Peyer's patch (tissue), 4 donors: ENCODE measurements at regions not wholly inside any gene's neighbourhood (a gene's known extent, or its start where the extent isn't known, plus 50 kb on each side); places are given as distances from the start of the nearest gene placed in this dataset.

Source experiments
- DNase-seq, 3 donors: peaks; one replicate each; pipeline ENCODE4 v3.0.0-alpha.2; 2017 to 2019
- H3K27ac ChIP-seq, 4 donors: fragments of 200-600 bp; sonication (generic); one replicate each; pipeline ENCODE4 v1.5.1; 2016 to 2019
- H3K27me3 ChIP-seq, 2 donors: fragments of 200-600 bp; sonication (generic); one replicate each; pipeline ENCODE4 v1.5.1; 2019
- H3K36me3 ChIP-seq, 3 donors: fragments of 200-600 bp; sonication (generic); one replicate each; pipeline ENCODE4 v1.5.1; 2016 to 2019
- H3K4me1 ChIP-seq, 4 donors: fragments of 200-600 bp; sonication (generic); one replicate each; pipeline ENCODE4 v1.5.1; 2016 to 2019
- H3K4me3 ChIP-seq, 4 donors: fragments of 200-600 bp; sonication (generic); 1 replicate in 3 of 4; 2 replicates in 1 of 4; pipeline ENCODE4 v1.5.1; 2016 to 2019; ENCODE audit warnings: mild to moderate bottlenecking in 1 of 4
- H3K9me3 ChIP-seq, 4 donors: fragments of 200-600 bp; sonication (generic); one replicate each; pipeline ENCODE4 v1.5.1; 2016 to 2019; ENCODE audit warnings: mild to moderate bottlenecking in 1 of 4
- POLR2A ChIP-seq, 2 donors: fragments of 450-650 bp; IDR thresholded peaks; one replicate each; pipeline ENCODE4 v1.5.1; 2017; ENCODE audit warnings: antibody characterized with exemption in 2 of 2, mild to moderate bottlenecking in 2 of 2, moderate library complexity in 2 of 2
- TF ChIP-seq, protein P1 (sequence below), 6 experiments: fragments of 450-650 bp in 4 of 6; fragments of 200-600 bp in 2 of 6; sonication (generic) in 1 of 6; IDR thresholded peaks; one replicate each; pipeline ENCODE4 v1.5.1; 2017 to 2019; ENCODE audit warnings: antibody characterized with exemption in 6 of 6, mild to moderate bottlenecking in 3 of 6, moderate library complexity in 1 of 6

DNA sequence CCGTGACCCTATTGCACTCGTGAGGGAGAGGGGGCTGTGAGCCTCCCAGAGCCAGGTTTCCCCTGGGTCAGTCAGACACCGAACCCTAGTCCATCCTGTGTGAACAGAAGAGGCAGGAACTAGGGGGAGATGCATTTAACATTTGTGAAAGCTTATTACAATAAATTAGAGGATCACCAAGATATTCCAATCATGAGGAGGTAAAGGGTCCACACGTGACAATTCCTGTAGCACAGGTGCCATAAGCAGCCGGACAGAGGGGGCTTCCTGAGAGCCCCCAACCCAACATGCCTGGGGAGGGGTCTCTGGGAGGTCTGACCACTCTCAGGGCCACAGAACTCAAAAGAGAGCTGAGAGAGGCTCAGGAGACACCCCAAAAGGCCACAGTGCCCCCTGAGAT is 93.3 kb downstream of the KCNF1 start:
- H3K9me3 ChIP-seq, result no peaks in the 10 kb centered on the region
- H3K36me3 ChIP-seq, result no peaks in the 10 kb centered on the region
- no peaks in the 10 kb centered on the region for H3K27me3 ChIP-seq
- H3K27ac ChIP-seq, result no peak overlapping the region
- TF ChIP-seq, protein P1, sequence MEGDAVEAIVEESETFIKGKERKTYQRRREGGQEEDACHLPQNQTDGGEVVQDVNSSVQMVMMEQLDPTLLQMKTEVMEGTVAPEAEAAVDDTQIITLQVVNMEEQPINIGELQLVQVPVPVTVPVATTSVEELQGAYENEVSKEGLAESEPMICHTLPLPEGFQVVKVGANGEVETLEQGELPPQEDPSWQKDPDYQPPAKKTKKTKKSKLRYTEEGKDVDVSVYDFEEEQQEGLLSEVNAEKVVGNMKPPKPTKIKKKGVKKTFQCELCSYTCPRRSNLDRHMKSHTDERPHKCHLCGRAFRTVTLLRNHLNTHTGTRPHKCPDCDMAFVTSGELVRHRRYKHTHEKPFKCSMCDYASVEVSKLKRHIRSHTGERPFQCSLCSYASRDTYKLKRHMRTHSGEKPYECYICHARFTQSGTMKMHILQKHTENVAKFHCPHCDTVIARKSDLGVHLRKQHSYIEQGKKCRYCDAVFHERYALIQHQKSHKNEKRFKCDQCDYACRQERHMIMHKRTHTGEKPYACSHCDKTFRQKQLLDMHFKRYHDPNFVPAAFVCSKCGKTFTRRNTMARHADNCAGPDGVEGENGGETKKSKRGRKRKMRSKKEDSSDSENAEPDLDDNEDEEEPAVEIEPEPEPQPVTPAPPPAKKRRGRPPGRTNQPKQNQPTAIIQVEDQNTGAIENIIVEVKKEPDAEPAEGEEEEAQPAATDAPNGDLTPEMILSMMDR (IDR thresholded peaks at IDR 0.05), result no peak
- TF ChIP-seq POLR2A (IDR thresholded peaks at IDR 0.05), result no peak
- DNase-seq, result no peak
- H3K4me1 ChIP-seq, result no peaks in the 10 kb centered on the region
- no peak overlapping the region for H3K4me3 ChIP-seq

DNA sequence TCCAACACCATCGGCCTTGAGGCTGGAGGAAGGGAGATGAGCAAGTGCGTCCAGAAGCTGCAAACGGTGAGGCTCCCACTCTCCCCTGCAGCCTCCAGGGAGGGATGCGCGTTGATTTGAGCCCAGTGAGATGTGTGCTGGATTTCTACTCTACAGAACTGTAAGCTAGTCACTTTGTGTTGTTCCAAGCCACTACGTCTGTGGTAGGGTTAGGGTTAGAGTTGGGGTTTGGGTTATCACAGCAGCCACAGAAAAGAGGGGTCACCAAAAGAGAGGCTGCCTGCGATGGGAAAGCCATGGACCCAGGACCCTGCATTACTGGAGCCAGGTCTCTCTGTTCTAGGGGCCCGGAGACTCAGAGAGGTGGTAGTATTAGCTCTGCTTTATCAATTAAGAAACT is 94.5 kb downstream of the KCNF1 start:
- Histone ChIP-seq H3K27ac (no peak overlapping the region), H3K9me3 (no peaks in the 10 kb centered on the region), H3K4me3 (no peak overlapping the region), H3K4me1 (no peaks in the 10 kb centered on the region), H3K27me3 (no peaks in the 10 kb centered on the region), H3K36me3 (no peaks in the 10 kb centered on the region)
- peak in 1 of 3 donors; percentile 6 for DNase-seq
- TF ChIP-seq POLR2A (IDR thresholded peaks at IDR 0.05), result no peak
- TF ChIP-seq, protein P1 (IDR thresholded peaks at IDR 0.05), result no peak

DNA sequence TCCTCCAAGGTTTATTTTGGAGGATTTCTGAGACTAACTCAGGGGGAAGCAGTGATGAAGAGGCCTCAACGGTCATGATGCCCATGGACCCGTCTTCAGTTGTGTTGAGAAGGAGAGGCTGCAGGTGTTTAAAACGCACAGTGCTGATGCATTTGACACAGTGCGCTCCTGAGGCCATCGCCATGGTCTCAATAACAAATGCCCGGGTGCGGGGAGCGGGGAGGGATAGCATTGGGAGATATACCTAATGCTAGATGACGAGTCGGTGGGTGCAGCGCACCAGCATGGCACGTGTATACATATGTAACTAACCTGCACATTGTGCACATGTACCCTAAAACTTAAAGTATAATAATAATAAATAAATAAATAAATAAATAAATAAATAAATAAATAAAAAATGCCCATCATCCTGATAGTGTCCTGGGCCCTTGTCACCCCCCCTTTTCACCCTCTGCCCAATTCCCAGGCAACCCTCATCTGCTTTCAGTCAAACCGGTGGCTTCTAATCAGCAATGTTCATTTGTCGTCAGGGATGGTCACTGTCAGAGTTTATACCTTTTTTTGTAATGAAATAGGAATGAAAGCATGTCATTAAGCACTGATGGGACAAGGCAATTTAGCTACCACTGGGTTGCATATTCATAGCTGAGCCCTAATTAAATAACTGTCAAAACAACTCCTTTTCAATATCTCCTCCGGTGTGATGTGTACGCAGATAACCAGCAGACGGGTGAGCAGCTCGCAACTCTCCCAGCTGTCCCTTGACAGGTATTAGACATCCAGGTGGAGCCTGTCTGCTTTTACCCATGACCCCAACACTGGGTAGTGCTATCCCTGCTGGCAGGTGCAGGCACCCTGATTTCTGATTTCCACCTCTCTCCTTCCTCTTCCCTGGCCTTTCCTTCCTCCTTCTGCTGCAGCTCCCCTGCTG is 95.9 kb downstream of the KCNF1 start:
- H3K27ac ChIP-seq, result no peak overlapping the region
- H3K4me3 ChIP-seq, result no peak overlapping the region
- H3K36me3 ChIP-seq, result no peaks in the 10 kb centered on the region
- TF ChIP-seq, protein P1 (IDR thresholded peaks at IDR 0.05), result no peak
- TF ChIP-seq POLR2A (IDR thresholded peaks at IDR 0.05), result no peak
- H3K4me1 ChIP-seq, result no peaks in the 10 kb centered on the region
- H3K9me3 ChIP-seq, result no peaks in the 10 kb centered on the region
- DNase-seq, result peak in 1 of 3 donors; percentile 41
- no peaks in the 10 kb centered on the region for H3K27me3 ChIP-seq

DNA sequence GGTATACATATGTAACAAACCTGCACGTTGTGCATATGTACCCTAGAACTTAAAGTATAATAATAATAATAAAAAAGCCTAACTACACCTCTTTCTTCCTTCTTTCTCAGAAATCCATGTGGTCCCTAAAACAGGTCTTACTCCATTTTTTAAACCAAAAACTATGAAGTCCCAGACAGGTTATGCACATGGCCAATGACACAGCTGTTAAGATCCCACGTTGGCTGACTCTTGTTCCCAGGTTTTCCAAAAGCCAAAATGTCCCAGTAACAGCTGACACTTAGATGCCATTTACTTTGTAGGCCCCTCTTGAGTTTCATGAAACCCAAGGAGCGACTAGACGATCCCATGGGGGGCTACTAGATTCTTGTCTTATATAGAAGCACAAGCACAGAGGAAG is 97.0 kb downstream of the KCNF1 start:
- H3K27ac ChIP-seq, result no peak overlapping the region
- no peak overlapping the region for H3K4me3 ChIP-seq
- H3K9me3 ChIP-seq, result no peaks in the 10 kb centered on the region
- H3K4me1 ChIP-seq, result no peaks in the 10 kb centered on the region
- TF ChIP-seq, protein P1 (IDR thresholded peaks at IDR 0.05), result no peak
- no peak for TF ChIP-seq POLR2A (IDR thresholded peaks at IDR 0.05)
- H3K36me3 ChIP-seq, result no peaks in the 10 kb centered on the region
- no peaks in the 10 kb centered on the region for H3K27me3 ChIP-seq
- no peak for DNase-seq

DNA sequence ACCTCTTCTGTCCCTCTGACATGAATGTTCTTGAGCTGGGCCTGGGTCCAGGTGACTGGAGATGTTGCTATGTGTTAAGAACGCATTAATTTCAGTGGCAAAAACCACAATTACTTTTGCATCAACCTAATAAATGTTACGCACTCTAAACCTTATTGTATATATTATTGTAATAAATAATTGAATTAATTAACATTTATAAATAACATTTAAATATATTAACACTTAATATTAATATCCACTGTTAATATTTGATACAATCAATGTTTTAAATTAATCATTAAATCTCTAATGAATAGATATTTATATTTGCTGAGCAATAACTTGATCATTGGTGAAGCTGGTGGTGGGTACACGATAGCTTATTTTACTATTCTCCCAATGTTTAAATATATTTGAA is 97.4 kb downstream of the KCNF1 start:
- TF ChIP-seq POLR2A (IDR thresholded peaks at IDR 0.05), result no peak
- TF ChIP-seq, protein P1 (IDR thresholded peaks at IDR 0.05), result no peak
- DNase-seq, result no peak
- no peaks in the 10 kb centered on the region for H3K27me3 ChIP-seq
- H3K27ac ChIP-seq, result no peak overlapping the region
- no peak overlapping the region for H3K4me3 ChIP-seq
- no peaks in the 10 kb centered on the region for H3K4me1 ChIP-seq
- no peaks in the 10 kb centered on the region for H3K9me3 ChIP-seq
- H3K36me3 ChIP-seq, result no peaks in the 10 kb centered on the region
